ENCODE measurements at regions not wholly inside any gene's neighbourhood (a gene's known extent, or its start where the extent isn't known, plus 50 kb on each side); places are given as distances from the start of the nearest gene placed in this dataset.
A peak's percentile ranks its signal among the peaks of the same experiment; 100 is the strongest.
"Not testable (repeated sequence)": the region's sequence is repeated elsewhere in the genome, so short reads cannot be mapped to it uniquely, and the experiment has no call there.

GRCh38 chr3:90087703-90088102 is 980.3 kb downstream of the EPHA3 start:
- DNase-seq: no peak

- peak; percentile 31 for DNase-seq
These were observed 984.1 kb downstream of the EPHA3 start for GRCh38 chr3:90091549-90091948.

DNA sequence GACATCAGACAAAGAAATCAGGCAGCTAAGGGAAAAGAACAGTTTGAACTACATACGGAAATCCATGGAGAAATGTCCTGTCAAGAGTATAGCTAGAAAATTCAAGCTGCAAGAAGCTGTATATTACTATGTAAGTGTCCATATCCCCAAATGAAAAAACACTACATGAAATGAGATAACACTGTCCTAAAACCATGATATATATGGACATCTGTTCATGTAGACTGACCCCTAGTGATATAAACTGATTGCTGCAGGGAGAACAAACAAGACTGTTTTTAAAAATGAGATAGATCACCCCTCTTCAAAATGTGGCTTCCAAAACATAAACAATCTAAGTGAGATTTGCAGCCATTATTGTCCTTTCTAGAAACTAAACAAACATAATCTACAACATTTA is 985.6 kb downstream of the EPHA3 start:
- no peak for DNase-seq

GRCh38 chr3:90095811-90096210 is 988.4 kb downstream of the EPHA3 start:
- DNase-seq: no peak

- no peak for DNase-seq
These were observed 992.1 kb downstream of the EPHA3 start for GRCh38 chr3:90099493-90099892.

DNA sequence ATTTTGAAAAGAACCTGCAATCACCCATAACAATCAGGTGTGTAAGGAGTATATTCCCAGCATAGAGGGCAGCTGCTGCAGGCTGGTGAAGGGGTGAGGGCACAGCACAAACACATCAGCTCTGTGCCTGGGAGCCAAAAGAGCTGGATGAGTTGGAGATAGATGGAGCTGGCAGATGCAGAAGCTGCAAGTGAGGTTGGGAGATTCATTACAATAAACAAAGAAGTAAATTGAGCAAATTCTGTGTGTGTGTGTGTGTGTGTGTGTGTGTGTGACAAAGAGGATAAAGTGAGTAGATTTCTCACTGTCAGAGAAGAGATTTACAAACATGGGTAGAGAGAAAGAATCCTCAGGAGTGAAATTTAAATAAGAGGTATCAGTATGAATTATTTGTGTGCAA is 994.7 kb downstream of the EPHA3 start:
- DNase-seq: no peak

- DNase-seq: no peak
These were observed 1013.9 kb downstream of the EPHA3 start for GRCh38 chr3:90121326-90121725.

- DNase-seq: no peak
These were observed 1021.0 kb downstream of the EPHA3 start for GRCh38 chr3:90128391-90128790.

GRCh38 chr3:90129730-90130129 is 1022.3 kb downstream of the EPHA3 start:
- no peak for DNase-seq

DNA sequence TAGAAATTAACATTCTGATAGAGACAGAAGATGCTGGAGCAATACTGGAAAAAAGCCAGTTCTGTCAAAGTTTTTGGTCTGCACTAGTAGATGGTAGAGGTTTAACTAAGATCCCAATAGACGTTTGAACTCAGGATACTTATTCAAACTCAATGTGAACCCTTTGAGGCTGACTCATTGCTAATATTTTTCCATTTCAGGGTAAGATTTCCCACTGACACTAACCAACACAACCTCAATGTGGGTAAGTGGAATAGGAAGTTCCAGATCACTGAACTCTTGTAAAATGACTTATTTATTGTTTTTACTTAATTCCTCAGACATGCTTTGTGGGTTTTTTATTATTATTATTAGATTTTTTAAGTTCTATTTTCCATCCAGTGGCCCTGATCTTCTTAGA is 1024.8 kb downstream of the EPHA3 start:
- no peak for DNase-seq

- DNase-seq: no peak
These were observed 1026.7 kb downstream of the EPHA3 start for GRCh38 chr3:90134090-90134489.

DNA sequence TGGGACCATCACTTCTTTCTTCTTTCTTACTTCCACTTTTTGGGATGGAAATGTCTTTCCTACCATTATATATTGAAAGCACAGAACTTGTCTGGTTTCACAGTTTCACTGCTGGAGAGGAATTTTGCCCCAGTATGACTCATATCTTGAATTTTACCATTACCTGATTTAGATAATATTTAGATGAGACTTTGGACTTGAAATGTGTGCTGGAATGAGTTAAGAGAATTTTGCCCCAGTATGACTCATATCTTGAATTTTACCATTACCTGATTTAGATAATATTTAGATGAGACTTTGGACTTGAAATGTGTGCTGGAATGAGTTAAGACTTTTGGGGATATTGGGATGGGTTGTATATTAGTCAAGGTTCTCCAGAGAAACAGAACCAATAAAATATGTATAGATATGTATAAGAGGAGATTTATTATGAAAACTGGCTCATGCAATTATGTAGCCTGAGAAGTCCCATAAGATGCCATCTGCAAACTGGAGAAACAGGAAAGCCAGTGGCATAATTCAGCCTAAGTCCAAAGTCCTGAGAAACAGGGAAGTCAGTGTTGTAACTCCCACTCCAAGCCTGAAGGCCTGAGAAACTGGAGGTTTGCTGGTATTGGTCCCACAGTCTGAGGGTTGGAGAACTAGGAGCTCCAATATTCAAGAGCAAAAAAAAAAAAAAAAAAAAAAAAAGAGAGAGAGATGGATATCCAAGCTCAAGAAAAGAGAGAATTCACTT is 1029.2 kb downstream of the EPHA3 start:
- no peak for DNase-seq

- DNase-seq: no peak
These were observed 1037.9 kb downstream of the EPHA3 start for GRCh38 chr3:90145094-90145860.

- DNase-seq: no peak
These were observed 1072.7 kb downstream of the EPHA3 start for GRCh38 chr3:90180096-90180495.

DNA sequence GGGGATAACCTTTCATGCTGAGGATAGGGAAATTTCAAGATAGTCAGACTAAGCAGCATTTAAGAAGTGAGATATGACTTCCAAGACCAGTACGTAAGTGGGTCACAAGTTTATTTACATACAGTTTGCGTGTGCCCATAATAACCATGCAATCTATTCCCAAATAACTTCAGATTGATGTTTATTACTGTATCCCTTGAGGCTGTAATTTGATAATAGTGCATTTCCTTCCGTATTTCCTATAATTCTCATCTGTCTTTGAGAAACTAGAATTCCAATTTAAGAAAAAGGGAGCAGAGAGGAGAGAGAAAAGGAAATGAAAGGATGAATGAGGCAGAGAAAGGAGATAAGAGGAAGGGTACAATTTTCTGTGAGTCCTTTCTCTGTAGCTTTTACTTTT is 1073.1 kb downstream of the EPHA3 start:
- no peak for DNase-seq

GRCh38 chr3:90182291-90182976 is 1075.0 kb downstream of the EPHA3 start:
- peak; percentile 34 for DNase-seq

GRCh38 chr3:90184861-90185260 is 1077.4 kb downstream of the EPHA3 start:
- peak; percentile 1 for DNase-seq

DNA sequence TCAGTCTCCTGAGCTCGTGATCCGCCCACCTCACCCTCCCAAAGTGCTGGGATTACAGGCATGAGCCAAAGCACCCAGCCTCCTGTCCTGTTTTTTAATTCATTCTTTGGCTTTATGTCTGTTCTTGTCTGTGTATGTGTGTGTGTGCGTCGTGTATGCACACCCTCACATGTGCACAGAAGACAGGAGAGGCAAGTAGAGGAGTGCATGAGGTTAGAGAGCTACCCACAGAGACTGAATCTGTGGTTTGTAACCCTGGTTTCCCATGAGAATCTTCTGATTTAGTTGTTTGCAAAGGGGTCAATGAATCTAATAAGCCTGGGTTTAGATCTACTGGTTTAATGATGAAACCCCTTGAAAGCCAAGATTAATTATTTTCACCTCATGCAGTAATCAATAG is 1090.0 kb downstream of the EPHA3 start:
- DNase-seq: not testable (repeated sequence)

- DNase-seq: not testable (repeated sequence)
These were observed 1095.5 kb downstream of the EPHA3 start for GRCh38 chr3:90202931-90203330.

GRCh38 chr3:90206482-90206881 is 1099.1 kb downstream of the EPHA3 start:
- not testable (repeated sequence) for DNase-seq

GRCh38 chr3:90207353-90208097 is 1100.1 kb downstream of the EPHA3 start:
- not testable (repeated sequence) for DNase-seq

GRCh38 chr3:90221900-90222299 is 1114.5 kb downstream of the EPHA3 start:
- no peak for DNase-seq

DNA sequence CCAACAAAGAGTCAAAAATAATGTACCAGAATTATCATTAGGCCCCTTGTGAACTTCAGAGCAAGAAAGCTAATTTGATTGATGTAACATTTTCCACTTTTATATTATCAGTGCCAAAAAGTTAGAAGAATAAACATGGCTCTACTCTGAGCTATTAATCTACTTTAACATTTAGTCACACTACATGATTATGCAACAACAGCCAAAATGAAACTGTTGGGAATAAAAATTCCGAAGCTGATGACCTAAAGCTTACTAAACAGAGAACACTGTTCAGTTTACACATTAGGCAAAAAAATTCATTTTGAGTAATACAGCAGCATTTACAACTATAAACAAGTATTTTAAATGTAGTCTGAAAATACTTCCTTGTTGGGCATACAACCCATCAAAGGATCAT is 1134.1 kb downstream of the EPHA3 start:
- DNase-seq: no peak

Measured in fibroblast of skin of right quadriceps (primary cell).